ENCODE measurements at regions not wholly inside any gene's neighbourhood (a gene's known extent, or its start where the extent isn't known, plus 50 kb on each side); places are given as distances from the start of the nearest gene placed in this dataset.

- Mint-ChIP-seq H3K27ac (no peak overlapping the region), H3K4me1 (ENCODE audit: low read depth) (no peaks in the 10 kb centered on the region)
- TF ChIP-seq, protein P1, sequence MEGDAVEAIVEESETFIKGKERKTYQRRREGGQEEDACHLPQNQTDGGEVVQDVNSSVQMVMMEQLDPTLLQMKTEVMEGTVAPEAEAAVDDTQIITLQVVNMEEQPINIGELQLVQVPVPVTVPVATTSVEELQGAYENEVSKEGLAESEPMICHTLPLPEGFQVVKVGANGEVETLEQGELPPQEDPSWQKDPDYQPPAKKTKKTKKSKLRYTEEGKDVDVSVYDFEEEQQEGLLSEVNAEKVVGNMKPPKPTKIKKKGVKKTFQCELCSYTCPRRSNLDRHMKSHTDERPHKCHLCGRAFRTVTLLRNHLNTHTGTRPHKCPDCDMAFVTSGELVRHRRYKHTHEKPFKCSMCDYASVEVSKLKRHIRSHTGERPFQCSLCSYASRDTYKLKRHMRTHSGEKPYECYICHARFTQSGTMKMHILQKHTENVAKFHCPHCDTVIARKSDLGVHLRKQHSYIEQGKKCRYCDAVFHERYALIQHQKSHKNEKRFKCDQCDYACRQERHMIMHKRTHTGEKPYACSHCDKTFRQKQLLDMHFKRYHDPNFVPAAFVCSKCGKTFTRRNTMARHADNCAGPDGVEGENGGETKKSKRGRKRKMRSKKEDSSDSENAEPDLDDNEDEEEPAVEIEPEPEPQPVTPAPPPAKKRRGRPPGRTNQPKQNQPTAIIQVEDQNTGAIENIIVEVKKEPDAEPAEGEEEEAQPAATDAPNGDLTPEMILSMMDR (IDR thresholded peaks at IDR 0.05): no peak
Observed at GRCh38 chr6:40299681-40300080, 287.5 kb downstream of the LRFN2 start.

DNA sequence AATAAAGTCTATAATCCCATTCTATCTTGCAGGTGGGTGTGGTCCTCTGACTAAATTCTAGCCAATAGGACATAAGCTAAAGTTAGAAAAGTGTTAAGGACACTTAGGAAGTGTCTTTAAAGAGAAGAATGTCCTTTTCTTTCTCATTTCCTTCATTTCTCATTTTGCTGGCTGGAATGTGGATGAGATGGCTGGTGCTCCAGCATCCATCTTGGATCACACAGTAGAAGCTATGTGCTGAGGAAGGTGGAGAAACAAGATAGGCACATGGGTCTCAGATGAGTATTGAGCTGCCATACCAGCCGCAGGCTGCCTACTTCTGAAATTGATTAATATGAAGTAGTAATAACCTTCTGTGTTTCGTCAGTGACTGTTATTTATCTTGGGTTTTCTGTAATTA lies 289.0 kb downstream of the LRFN2 start:
- TF ChIP-seq, protein P1 (IDR thresholded peaks at IDR 0.05): no peak
- no peak for DNase-seq
- no peak overlapping the region for H3K4me3 Mint-ChIP-seq
- no peak overlapping the region for H3K27ac Mint-ChIP-seq
- H3K36me3 Mint-ChIP-seq (ENCODE audit: low read depth): peaks cover 4% of the 10 kb centered on the region; the same call in 1 of the 2 replicates
- no peaks in the 10 kb centered on the region for H3K4me1 Mint-ChIP-seq (ENCODE audit: low read depth)
- H3K27me3 Mint-ChIP-seq (ENCODE audit: insufficient read depth): no peaks in the 10 kb centered on the region
- H3K9me3 Mint-ChIP-seq: peaks cover 54% of the 10 kb centered on the region

More at GRCh38 chr6:40299681-40300080, 287.5 kb downstream of the LRFN2 start:
- H3K9me3 Mint-ChIP-seq: peaks cover 48% of the 10 kb centered on the region
- no peak for DNase-seq
- no peaks in the 10 kb centered on the region for H3K27me3 Mint-ChIP-seq (ENCODE audit: insufficient read depth)
- peaks cover 4% of the 10 kb centered on the region; the same call in 1 of the 2 replicates for H3K36me3 Mint-ChIP-seq (ENCODE audit: low read depth)
- no peak overlapping the region for H3K4me3 Mint-ChIP-seq

GRCh38 chr6:40295251-40295950 lies 291.8 kb downstream of the LRFN2 start:
- Mint-ChIP-seq H3K4me1 (ENCODE audit: low read depth) (no peaks in the 10 kb centered on the region), H3K27ac (no peak overlapping the region), H3K36me3 (ENCODE audit: low read depth) (peaks cover 4% of the 10 kb centered on the region; the same call in 1 of the 2 replicates), H3K4me3 (no peak overlapping the region), H3K9me3 (peaks cover 68% of the 10 kb centered on the region), H3K27me3 (ENCODE audit: insufficient read depth) (no peaks in the 10 kb centered on the region)
- TF ChIP-seq, protein P1 (IDR thresholded peaks at IDR 0.05): no peak
- DNase-seq: no peak

- H3K4me3 Mint-ChIP-seq: no peak overlapping the region
- H3K27me3 Mint-ChIP-seq (ENCODE audit: insufficient read depth): no peaks in the 10 kb centered on the region; the same call in 1 of the 2 replicates
- H3K9me3 Mint-ChIP-seq: peaks cover 66% of the 10 kb centered on the region
- no peaks in the 10 kb centered on the region; the same call in 1 of the 2 replicates for H3K36me3 Mint-ChIP-seq (ENCODE audit: low read depth)
- H3K27ac Mint-ChIP-seq: no peak overlapping the region
- DNase-seq: no peak
- no peaks in the 10 kb centered on the region for H3K4me1 Mint-ChIP-seq (ENCODE audit: low read depth)
- TF ChIP-seq, protein P1 (IDR thresholded peaks at IDR 0.05): no peak
Observed at GRCh38 chr6:40293460-40294185, 293.5 kb downstream of the LRFN2 start.

- no peak overlapping the region for H3K4me3 Mint-ChIP-seq
- H3K36me3 Mint-ChIP-seq (ENCODE audit: low read depth): no peaks in the 10 kb centered on the region; the same call in 1 of the 2 replicates
- TF ChIP-seq, protein P1 (IDR thresholded peaks at IDR 0.05): no peak
- no peaks in the 10 kb centered on the region for H3K4me1 Mint-ChIP-seq (ENCODE audit: low read depth)
- no peak overlapping the region for H3K27ac Mint-ChIP-seq
- H3K27me3 Mint-ChIP-seq (ENCODE audit: insufficient read depth): no peaks in the 10 kb centered on the region; the same call in 1 of the 2 replicates
- peaks cover 65% of the 10 kb centered on the region for H3K9me3 Mint-ChIP-seq
- no peak for DNase-seq
Observed at GRCh38 chr6:40293060-40293459, 294.1 kb downstream of the LRFN2 start.
